OCI-LY7 (cell line): ENCODE measurements at regions not wholly inside any gene's neighbourhood (a gene's known extent, or its start where the extent isn't known, plus 50 kb on each side); places are given as distances from the start of the nearest gene placed in this dataset.

ENCODE experiments used
- BruUV-seq: library from RNA; stranded (reverse); fragments of 400-500 nt; replicated peaks from 2 replicates; lab custom pipeline; 2021; lab: Mats Ljungman, UMichigan
- CTCF ChIA-PET: fragments of 300-600 bp; sonication (Branson Sonifier 250); formaldehyde crosslinking; loops from one replicate; lab custom pipeline; 2022; ENCODE audit warnings: antibody characterized with exemption; ENCODE audit not compliant: unreplicated experiment; lab: Charles Lee
- POLR2A ChIA-PET: fragments of 300-600 bp; sonication (Branson Sonifier 250); formaldehyde crosslinking; loops from one replicate; lab custom pipeline; 2022; ENCODE audit warnings: antibody characterized with exemption; lab: Charles Lee
- DNase-seq: peaks from one replicate; pipeline ENCODE4 v3.0.0-alpha.2; 2015; ENCODE audit warnings: low spot score
- H2AFZ ChIP-seq: fragments of 200-600 bp; sonication (generic), shearing (Covaris generic); 2 replicates; pipeline ENCODE4 v1.6.1; 2014; ENCODE audit warnings: mild to moderate bottlenecking, antibody characterized with exemption, low read length, moderate library complexity
- H3K27ac ChIP-seq: fragments of 200-600 bp; sonication (generic); 2 replicates; pipeline ENCODE4 v1.5.1; 2014; ENCODE audit warnings: mixed run types, low read depth, mild to moderate bottlenecking, moderate library complexity, low read length, inconsistent platforms; ENCODE audit not compliant: poor library complexity, severe bottlenecking
- H3K36me3 ChIP-seq: fragments of 200-600 bp; sonication (generic); 2 replicates; pipeline ENCODE4 v1.6.1; 2014; ENCODE audit warnings: mild to moderate bottlenecking, antibody characterized with exemption, low read length, moderate library complexity, mixed read lengths; ENCODE audit not compliant: insufficient read depth
- H3K4me1 ChIP-seq: fragments of 200-600 bp; sonication (generic); 2 replicates; pipeline ENCODE4 v1.5.1; 2014; ENCODE audit warnings: mild to moderate bottlenecking, low read length; ENCODE audit not compliant: insufficient read depth, poor library complexity, severe bottlenecking
- H3K4me2 ChIP-seq: fragments of 200-600 bp; sonication (generic); 2 replicates; pipeline ENCODE4 v1.6.1; 2014; ENCODE audit warnings: mild to moderate bottlenecking, low read length
- H3K4me3 ChIP-seq: fragments of 200-600 bp; sonication (generic); 2 replicates; pipeline ENCODE4 v1.5.1; 2014; ENCODE audit warnings: mild to moderate bottlenecking, low read depth, low read length; ENCODE audit not compliant: poor library complexity, severe bottlenecking
- H3K79me2 ChIP-seq: fragments of 200-600 bp; sonication (generic); 2 replicates; pipeline ENCODE4 v1.6.1; 2016; ENCODE audit warnings: low read depth, mild to moderate bottlenecking, low read length, moderate library complexity, mixed read lengths; ENCODE audit not compliant: insufficient read depth
- H3K9me2 ChIP-seq: fragments of 200-600 bp; sonication (generic); 2 replicates; pipeline ENCODE4 v1.6.1; 2016; ENCODE audit warnings: mild to moderate bottlenecking, low read length, mixed read lengths; ENCODE audit not compliant: insufficient read depth
- H3K9me3 ChIP-seq: fragments of 200-600 bp; sonication (generic); 2 replicates; pipeline ENCODE4 v1.6.1; 2014; ENCODE audit warnings: mild to moderate bottlenecking, mixed run types, low read length, mixed read lengths
- H4K20me1 ChIP-seq: fragments of 200-600 bp; sonication (generic); 2 replicates; pipeline ENCODE4 v1.6.1; 2014; ENCODE audit warnings: mild to moderate bottlenecking, antibody characterized with exemption, low read length, moderate library complexity, mixed read lengths; ENCODE audit not compliant: insufficient read depth
- CTCF ChIP-seq: fragments of 200-600 bp; sonication (generic); conservative IDR thresholded peaks from 2 replicates; pipeline ENCODE4 v1.5.1; 2014; ENCODE audit warnings: mild to moderate bottlenecking, antibody characterized with exemption, low read length, moderate library complexity, mixed read lengths
- EZH2phosphoT487 ChIP-seq: fragments of 200-600 bp; sonication (generic); IDR thresholded peaks from 2 replicates; pipeline ENCODE4 v1.6.1; 2018; ENCODE audit warnings: low read depth, borderline replicate concordance, mild to moderate bottlenecking, mixed run types, antibody characterized with exemption, low read length, moderate library complexity, mixed read lengths
- intact Hi-C: fragments of 100-400 bp; cut with micrococcal nuclease; formaldehyde crosslinking; loops from one replicate; pipeline ENCODE4 v1.10.0; 2022; ENCODE audit not compliant: unreplicated experiment

GRCh38 chr15:79230766-79231165 lies 51.8 kb upstream of the ANKRD34C start:
- CTCF ChIA-PET = no interaction called here
- Histone ChIP-seq H3K9me3 (no peaks in the 10 kb centered on the region), H3K4me1 (no peaks in the 10 kb centered on the region), H3K79me2 (no peaks in the 10 kb centered on the region), H3K9me2 (no peaks in the 10 kb centered on the region), H2AFZ (no peak overlapping the region), H3K4me2 (no peak overlapping the region), H3K4me3 (no peak overlapping the region), H3K36me3 (no peaks in the 10 kb centered on the region), H3K27ac (no peak overlapping the region), H4K20me1 (no peaks in the 10 kb centered on the region)
- no peak for TF ChIP-seq EZH2phosphoT487
- no peak for TF ChIP-seq CTCF
- POLR2A ChIA-PET = no interaction called here
- BruUV-seq = no TSS peak
- intact Hi-C loops = no loop called here
- DNase-seq = no peak

GRCh38 chr15:79222808-79223207 lies 59.7 kb upstream of the ANKRD34C start:
- ChIA-PET POLR2A (interaction anchor here (1.4 kb wide), 1 partner anchor 25 kb away, joined by 3 read pairs; no protein-coding TSS in a partner anchor), CTCF (no interaction called here)
- BruUV-seq = no TSS peak
- Histone ChIP-seq H2AFZ (no peak overlapping the region), H3K4me1 (no peaks in the 10 kb centered on the region), H4K20me1 (no peaks in the 10 kb centered on the region), H3K9me2 (no peaks in the 10 kb centered on the region), H3K27ac (no peak overlapping the region), H3K79me2 (no peaks in the 10 kb centered on the region), H3K4me2 (no peak overlapping the region), H3K4me3 (no peak overlapping the region), H3K36me3 (no peaks in the 10 kb centered on the region), H3K9me3 (no peaks in the 10 kb centered on the region)
- intact Hi-C loops = no loop called here
- no peak for TF ChIP-seq EZH2phosphoT487
- no peak for DNase-seq

- Histone ChIP-seq H3K4me3 (no peak overlapping the region), H3K9me2 (no peaks in the 10 kb centered on the region), H2AFZ (no peak overlapping the region), H3K36me3 (no peaks in the 10 kb centered on the region), H3K4me2 (no peak overlapping the region), H3K4me1 (no peaks in the 10 kb centered on the region), H3K79me2 (no peaks in the 10 kb centered on the region), H3K27ac (no peak overlapping the region), H4K20me1 (no peaks in the 10 kb centered on the region), H3K9me3 (no peaks in the 10 kb centered on the region)
- POLR2A ChIA-PET = no interaction called here
- no TSS peak for BruUV-seq
- CTCF ChIA-PET = interaction anchor here (0.6 kb wide), 1 partner anchor 1000 kb away, joined by 3 read pairs; no protein-coding TSS in a partner anchor
- TF ChIP-seq EZH2phosphoT487 (no peak), CTCF (no peak)
- no peak for DNase-seq
- intact Hi-C loops = no loop called here
Measured at GRCh38 chr15:79221696-79222095, 60.8 kb upstream of the ANKRD34C start.
